SK-N-SH (cell line): ENCODE measurements at regions not wholly inside any gene's neighbourhood (a gene's known extent, or its start where the extent isn't known, plus 50 kb on each side); places are given as distances from the start of the nearest gene placed in this dataset.

ENCODE experiments used
- CTCF ChIA-PET: fragments of 300-600, 350-600 bp; formaldehyde crosslinking; extraction: SDS; loops from one replicate; lab custom pipeline; 2021; lab: Yijun Ruan, JAX
- POLR2A ChIA-PET: fragments of 350-600 bp; sonication (Branson Sonifier 250); formaldehyde crosslinking; extraction: SDS; loops from one replicate; lab custom pipeline; 2020; ENCODE audit warnings: antibody characterized with exemption, inconsistent platforms; lab: Yijun Ruan, JAX
- DNase-seq: peaks from one replicate; pipeline ENCODE4 v3.0.0; 2012
- H2AFZ ChIP-seq: fragments of 200-600 bp; sonication (generic); 2 replicates; pipeline ENCODE4 v1.8.1; 2016; ENCODE audit warnings: antibody characterized with exemption, mild to moderate bottlenecking, low read depth
- H3F3A ChIP-seq: fragments of 200-600 bp; sonication (generic); replicated peaks from 2 replicates; pipeline ENCODE3; 2016; ENCODE audit warnings: antibody characterized with exemption, mild to moderate bottlenecking; ENCODE audit not compliant: insufficient read depth
- H3K27ac ChIP-seq, 2 experiments: fragments of 200-500 bp in 1 of 2; fragments of 200-600 bp in 1 of 2; sonication (Bioruptor generic) in 1 of 2; sonication (generic), shearing (Covaris generic) in 1 of 2; 2 replicates each; pipeline versions ENCODE4 v1.5.1 to v1.6.1; 2014 to 2016; ENCODE audit warnings: low read depth in 2 of 2, inconsistent platforms in 1 of 2, low read length in 1 of 2, mild to moderate bottlenecking in 1 of 2, mixed read lengths in 1 of 2
- H3K27me3 ChIP-seq: fragments of 200-600 bp; sonication (generic), shearing (Covaris generic); 2 replicates; pipeline ENCODE4 v1.6.1; 2016; ENCODE audit warnings: mixed run types; ENCODE audit not compliant: insufficient read depth
- H3K36me3 ChIP-seq, 2 experiments: fragments of 200-500 bp in 1 of 2; fragments of 200-600 bp in 1 of 2; sonication (Bioruptor generic) in 1 of 2; sonication (generic) in 1 of 2; replicated peaks in 1 of 2; 2 replicates each; pipeline versions ENCODE3 to v1.5.1; 2014 to 2016; ENCODE audit warnings: low read length in 1 of 2, mild to moderate bottlenecking in 1 of 2; ENCODE audit not compliant: insufficient read depth in 2 of 2, control insufficient read depth in 1 of 2
- H3K4me1 ChIP-seq, 2 experiments: fragments of 200-500 bp in 1 of 2; fragments of 200-600 bp in 1 of 2; sonication (Bioruptor generic) in 1 of 2; sonication (generic), shearing (Covaris generic) in 1 of 2; 2 replicates each; pipeline versions ENCODE4 v1.5.1 to v1.6.1; 2014 to 2016; ENCODE audit warnings: low read depth in 1 of 2, low read length in 1 of 2, mixed run types in 1 of 2; ENCODE audit not compliant: insufficient read depth in 2 of 2, control insufficient read depth in 1 of 2
- H3K4me2 ChIP-seq: fragments of 200-600 bp; sonication (generic), shearing (Covaris generic); 2 replicates; pipeline ENCODE4 v1.6.1; 2017; ENCODE audit warnings: mixed run types
- H3K4me3 ChIP-seq, 2 experiments: fragments of 200-500 bp in 1 of 2; fragments of 200-600 bp in 1 of 2; sonication (Bioruptor generic) in 1 of 2; sonication (generic), shearing (Covaris generic) in 1 of 2; 2 replicates each; pipeline versions ENCODE4 v1.5.1 to v1.8.1; 2014 to 2016; ENCODE audit warnings: low read depth in 2 of 2, inconsistent platforms in 1 of 2, low read length in 1 of 2, mild to moderate bottlenecking in 1 of 2, mixed read lengths in 1 of 2, moderate library complexity in 1 of 2
- H3K79me2 ChIP-seq: fragments of 200-600 bp; sonication (generic); 2 replicates; pipeline ENCODE4 v1.8.1; 2017; ENCODE audit warnings: mild to moderate bottlenecking; ENCODE audit not compliant: insufficient read depth
- H3K9ac ChIP-seq: fragments of 200-600 bp; sonication (generic); 2 replicates; pipeline ENCODE4 v1.6.1; 2017; ENCODE audit warnings: mixed run types
- H3K9me2 ChIP-seq: fragments of 200-600 bp; sonication (generic); 2 replicates; pipeline ENCODE4 v1.6.1; 2017; ENCODE audit warnings: mixed run types
- H3K9me3 ChIP-seq: fragments of 200-600 bp; sonication (generic); 2 replicates; pipeline ENCODE4 v1.6.1; 2017; ENCODE audit warnings: mixed run types, mild to moderate bottlenecking, moderate library complexity
- H4K20me1 ChIP-seq: fragments of 200-600 bp; sonication (generic); 2 replicates; pipeline ENCODE4 v1.6.1; 2017; ENCODE audit warnings: mild to moderate bottlenecking, mixed run types; ENCODE audit not compliant: insufficient read depth
- ELF1 ChIP-seq: IDR thresholded peaks from 2 replicates; pipeline ENCODE4 v1.4.0; 2012
- EP300 ChIP-seq, 2 experiments: IDR thresholded peaks; 2 replicates each; pipeline versions ENCODE4 v1.4.0 to v1.6.1; 2012; ENCODE audit warnings: borderline replicate concordance in 1 of 2, low read depth in 1 of 2, low read length in 1 of 2
- FOSL2 ChIP-seq: IDR thresholded peaks from 2 replicates; pipeline ENCODE4 v1.4.0; 2012; ENCODE audit warnings: low read depth, mild to moderate bottlenecking, moderate library complexity, borderline replicate concordance
- GABPA ChIP-seq: IDR thresholded peaks from 2 replicates; pipeline ENCODE4 v1.4.0; 2012; ENCODE audit warnings: low read depth, mild to moderate bottlenecking
- JUND ChIP-seq: IDR thresholded peaks from 2 replicates; pipeline ENCODE4 v1.4.0; 2012
- RAD21 ChIP-seq: IDR thresholded peaks from 2 replicates; pipeline ENCODE4 v1.6.1; 2012; ENCODE audit warnings: mild to moderate bottlenecking, low read length
- RFX5 ChIP-seq: IDR thresholded peaks from 2 replicates; pipeline ENCODE4 v1.6.1; 2012; ENCODE audit warnings: mild to moderate bottlenecking, improper control_type of control experiment, low read length
- RXRA ChIP-seq: IDR thresholded peaks from 2 replicates; pipeline ENCODE4 v1.4.0; 2012; ENCODE audit warnings: low read depth, mild to moderate bottlenecking, borderline replicate concordance
- YY1 ChIP-seq: IDR thresholded peaks from 2 replicates; pipeline ENCODE4 v1.4.0; 2012; ENCODE audit warnings: low read depth, mild to moderate bottlenecking
- WGBS: methylation state at CpG from one replicate; pipeline ENCODE4 v1.1.6; 2017; ENCODE audit warnings: low lambda C conversion rate; 5-methylcytosine and 5-hydroxymethylcytosine counted together
- TF ChIP-seq, protein P1 (sequence below): IDR thresholded peaks from 2 replicates; pipeline ENCODE4 v1.4.0; 2012; ENCODE audit warnings: low read depth, borderline replicate concordance
- TF ChIP-seq, protein P2 (sequence below): IDR thresholded peaks from 2 replicates; pipeline ENCODE4 v1.4.0; 2012; ENCODE audit warnings: low read depth, borderline replicate concordance
- TF ChIP-seq, protein P3 (sequence below): IDR thresholded peaks from 2 replicates; pipeline ENCODE4 v1.6.1; 2012; ENCODE audit warnings: mild to moderate bottlenecking, low read depth, low read length, moderate library complexity
- TF ChIP-seq, protein P4 (sequence below): fragments of 150-350 bp; IDR thresholded peaks from 2 replicates; pipeline ENCODE4 v1.6.1; 2016; ENCODE audit warnings: mild to moderate bottlenecking, low read depth, low read length

DNA sequence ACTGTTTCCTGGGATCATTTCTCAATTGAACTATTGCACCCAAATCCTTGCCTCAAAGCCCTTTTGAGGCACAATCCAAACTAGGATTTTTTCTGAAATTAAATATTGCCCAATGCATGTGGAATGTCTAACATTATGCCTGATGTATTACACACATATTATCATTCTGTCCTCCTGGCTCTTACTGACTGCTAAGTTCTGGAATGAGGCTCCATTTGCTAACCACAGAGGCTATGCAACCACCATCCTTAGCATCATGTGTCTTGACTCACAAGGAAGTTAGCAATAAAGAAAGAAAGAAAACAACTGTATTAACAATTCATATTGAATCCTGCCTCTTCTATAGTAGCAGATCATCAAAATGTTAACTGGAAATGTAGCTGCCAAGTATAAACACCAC, 1142.7 kb downstream of the CNTNAP5 start (continued):
- TF ChIP-seq, protein P1, sequence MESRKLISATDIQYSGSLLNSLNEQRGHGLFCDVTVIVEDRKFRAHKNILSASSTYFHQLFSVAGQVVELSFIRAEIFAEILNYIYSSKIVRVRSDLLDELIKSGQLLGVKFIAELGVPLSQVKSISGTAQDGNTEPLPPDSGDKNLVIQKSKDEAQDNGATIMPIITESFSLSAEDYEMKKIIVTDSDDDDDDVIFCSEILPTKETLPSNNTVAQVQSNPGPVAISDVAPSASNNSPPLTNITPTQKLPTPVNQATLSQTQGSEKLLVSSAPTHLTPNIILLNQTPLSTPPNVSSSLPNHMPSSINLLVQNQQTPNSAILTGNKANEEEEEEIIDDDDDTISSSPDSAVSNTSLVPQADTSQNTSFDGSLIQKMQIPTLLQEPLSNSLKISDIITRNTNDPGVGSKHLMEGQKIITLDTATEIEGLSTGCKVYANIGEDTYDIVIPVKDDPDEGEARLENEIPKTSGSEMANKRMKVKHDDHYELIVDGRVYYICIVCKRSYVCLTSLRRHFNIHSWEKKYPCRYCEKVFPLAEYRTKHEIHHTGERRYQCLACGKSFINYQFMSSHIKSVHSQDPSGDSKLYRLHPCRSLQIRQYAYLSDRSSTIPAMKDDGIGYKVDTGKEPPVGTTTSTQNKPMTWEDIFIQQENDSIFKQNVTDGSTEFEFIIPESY: no peak
- TF ChIP-seq RAD21: no peak
- no peak for TF ChIP-seq GABPA

DNA sequence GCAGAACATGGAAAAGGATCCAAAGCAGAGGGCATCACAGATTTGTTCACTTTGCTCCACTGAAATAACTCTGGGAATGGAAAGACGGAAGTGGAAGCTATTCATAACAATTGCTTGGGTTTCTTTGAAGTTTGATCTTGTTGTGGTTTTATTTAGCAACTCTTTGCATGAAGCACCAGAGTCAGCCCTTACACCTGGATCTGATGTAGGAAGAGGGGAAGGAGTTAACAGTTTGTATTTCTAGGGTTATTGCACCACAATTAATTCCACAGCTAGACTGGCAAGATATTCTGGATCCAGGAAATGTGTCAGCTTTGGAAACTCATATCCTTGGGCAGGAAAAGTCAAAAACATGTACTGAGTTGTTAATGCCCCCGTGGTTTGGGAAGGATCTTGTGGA, 1143.4 kb downstream of the CNTNAP5 start:
- Histone ChIP-seq H3K36me3 (no peaks in the 10 kb centered on the region), H2AFZ (no peak overlapping the region), H3F3A (no peaks in the 10 kb centered on the region), H3K4me3 (no peak overlapping the region), H3K4me1 (no peaks in the 10 kb centered on the region), H3K9me2 (no peaks in the 10 kb centered on the region), H3K27ac (no peak overlapping the region), H3K79me2 (no peaks in the 10 kb centered on the region), H3K27me3 (no peaks in the 10 kb centered on the region), H4K20me1 (no peaks in the 10 kb centered on the region), H3K4me2 (no peak overlapping the region), H3K9me3 (peaks cover 4% of the 10 kb centered on the region; the same call in 1 of the 2 replicates), H3K9ac (no peak overlapping the region)
- ChIA-PET CTCF (interaction anchor here (1.2 to 1.6 kb wide), 3 partner anchors 10 to 1141 kb away, joined by 3 to 4 read pairs (median 4); no protein-coding TSS in a partner anchor), POLR2A (no interaction called here)
- DNase-seq: no peak
- WGBS: 0% methylated on average over 2 of the region's 2 CpGs
- no peak for TF ChIP-seq RFX5
- no peak for TF ChIP-seq YY1
- no peak for TF ChIP-seq FOSL2
- TF ChIP-seq, protein P2, sequence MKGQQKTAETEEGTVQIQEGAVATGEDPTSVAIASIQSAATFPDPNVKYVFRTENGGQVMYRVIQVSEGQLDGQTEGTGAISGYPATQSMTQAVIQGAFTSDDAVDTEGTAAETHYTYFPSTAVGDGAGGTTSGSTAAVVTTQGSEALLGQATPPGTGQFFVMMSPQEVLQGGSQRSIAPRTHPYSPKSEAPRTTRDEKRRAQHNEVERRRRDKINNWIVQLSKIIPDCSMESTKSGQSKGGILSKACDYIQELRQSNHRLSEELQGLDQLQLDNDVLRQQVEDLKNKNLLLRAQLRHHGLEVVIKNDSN: no peak
- TF ChIP-seq, protein P1: no peak
- TF ChIP-seq ELF1: no peak
- TF ChIP-seq EP300 (IDR thresholded peaks at IDR 0.05; ENCODE audit: borderline replicate concordance in 1 of 2, low read depth in 1 of 2, low read length in 1 of 2): no peak
- TF ChIP-seq RXRA: no peak
- no peak for TF ChIP-seq JUND
- TF ChIP-seq, protein P3, sequence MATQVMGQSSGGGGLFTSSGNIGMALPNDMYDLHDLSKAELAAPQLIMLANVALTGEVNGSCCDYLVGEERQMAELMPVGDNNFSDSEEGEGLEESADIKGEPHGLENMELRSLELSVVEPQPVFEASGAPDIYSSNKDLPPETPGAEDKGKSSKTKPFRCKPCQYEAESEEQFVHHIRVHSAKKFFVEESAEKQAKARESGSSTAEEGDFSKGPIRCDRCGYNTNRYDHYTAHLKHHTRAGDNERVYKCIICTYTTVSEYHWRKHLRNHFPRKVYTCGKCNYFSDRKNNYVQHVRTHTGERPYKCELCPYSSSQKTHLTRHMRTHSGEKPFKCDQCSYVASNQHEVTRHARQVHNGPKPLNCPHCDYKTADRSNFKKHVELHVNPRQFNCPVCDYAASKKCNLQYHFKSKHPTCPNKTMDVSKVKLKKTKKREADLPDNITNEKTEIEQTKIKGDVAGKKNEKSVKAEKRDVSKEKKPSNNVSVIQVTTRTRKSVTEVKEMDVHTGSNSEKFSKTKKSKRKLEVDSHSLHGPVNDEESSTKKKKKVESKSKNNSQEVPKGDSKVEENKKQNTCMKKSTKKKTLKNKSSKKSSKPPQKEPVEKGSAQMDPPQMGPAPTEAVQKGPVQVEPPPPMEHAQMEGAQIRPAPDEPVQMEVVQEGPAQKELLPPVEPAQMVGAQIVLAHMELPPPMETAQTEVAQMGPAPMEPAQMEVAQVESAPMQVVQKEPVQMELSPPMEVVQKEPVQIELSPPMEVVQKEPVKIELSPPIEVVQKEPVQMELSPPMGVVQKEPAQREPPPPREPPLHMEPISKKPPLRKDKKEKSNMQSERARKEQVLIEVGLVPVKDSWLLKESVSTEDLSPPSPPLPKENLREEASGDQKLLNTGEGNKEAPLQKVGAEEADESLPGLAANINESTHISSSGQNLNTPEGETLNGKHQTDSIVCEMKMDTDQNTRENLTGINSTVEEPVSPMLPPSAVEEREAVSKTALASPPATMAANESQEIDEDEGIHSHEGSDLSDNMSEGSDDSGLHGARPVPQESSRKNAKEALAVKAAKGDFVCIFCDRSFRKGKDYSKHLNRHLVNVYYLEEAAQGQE: no peak
- TF ChIP-seq, protein P4, sequence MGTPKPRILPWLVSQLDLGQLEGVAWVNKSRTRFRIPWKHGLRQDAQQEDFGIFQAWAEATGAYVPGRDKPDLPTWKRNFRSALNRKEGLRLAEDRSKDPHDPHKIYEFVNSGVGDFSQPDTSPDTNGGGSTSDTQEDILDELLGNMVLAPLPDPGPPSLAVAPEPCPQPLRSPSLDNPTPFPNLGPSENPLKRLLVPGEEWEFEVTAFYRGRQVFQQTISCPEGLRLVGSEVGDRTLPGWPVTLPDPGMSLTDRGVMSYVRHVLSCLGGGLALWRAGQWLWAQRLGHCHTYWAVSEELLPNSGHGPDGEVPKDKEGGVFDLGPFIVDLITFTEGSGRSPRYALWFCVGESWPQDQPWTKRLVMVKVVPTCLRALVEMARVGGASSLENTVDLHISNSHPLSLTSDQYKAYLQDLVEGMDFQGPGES: no peak
